ENCODE measurements at regions not wholly inside any gene's neighbourhood (a gene's known extent, or its start where the extent isn't known, plus 50 kb on each side); places are given as distances from the start of the nearest gene placed in this dataset.

- no TSS peak for BruUV-seq (replicated peaks)
- H3K36me3 Mint-ChIP-seq (ENCODE audit: insufficient read depth, unreplicated experiment): no peaks in the 10 kb centered on the region
- no peak overlapping the region for H3K4me3 Mint-ChIP-seq (ENCODE audit: unreplicated experiment)
Observed at GRCh38 chr2:107174171-107174570, 288.2 kb upstream of the ST6GAL2 start.

GRCh38 chr2:107182981-107183380 lies 297.0 kb upstream of the ST6GAL2 start:
- no peaks in the 10 kb centered on the region for H3K4me1 Mint-ChIP-seq (ENCODE audit: low read depth, unreplicated experiment)
- H3K27me3 ChIP-seq (replicated peaks; ENCODE audit: control insufficient read depth, insufficient read depth, low read length): no peaks in the 10 kb centered on the region
- no TSS peak for BruUV-seq (replicated peaks)
- no peak for DNase-seq
- no peak overlapping the region for H3K27ac Mint-ChIP-seq (ENCODE audit: unreplicated experiment)
- POLR2A ChIA-PET: no interaction called here
- no peak overlapping the region for H3K4me3 Mint-ChIP-seq (ENCODE audit: unreplicated experiment)
- H3K4me3 ChIP-seq (ENCODE audit: low read depth, low read length): no peak overlapping the region
- H3K27me3 Mint-ChIP-seq (ENCODE audit: insufficient read depth, unreplicated experiment): peaks cover 11% of the 10 kb centered on the region
- no peaks in the 10 kb centered on the region for H3K36me3 ChIP-seq (ENCODE audit: control insufficient read depth, insufficient read depth, low read length)
- intact Hi-C loops (cut with micrococcal nuclease; ENCODE audit: unreplicated experiment): no loop called here
- no peaks in the 10 kb centered on the region for H3K36me3 Mint-ChIP-seq (ENCODE audit: insufficient read depth, unreplicated experiment)
- CTCF ChIA-PET: no interaction called here
- H3K9me3 Mint-ChIP-seq (ENCODE audit: unreplicated experiment): no peaks in the 10 kb centered on the region
- no peak for TF ChIP-seq CTCF (IDR thresholded peaks at IDR 0.05; ENCODE audit: insufficient read depth in 1 of 2, low read depth in 1 of 2, low read length in 1 of 2, severe bottlenecking in 1 of 2, unreplicated experiment in 1 of 2)
- no peaks in the 10 kb centered on the region for H3K4me1 ChIP-seq
- no peaks in the 10 kb centered on the region for H3K9me3 ChIP-seq

More at GRCh38 chr2:107174171-107174570, 288.2 kb upstream of the ST6GAL2 start:
- H3K4me3 ChIP-seq (ENCODE audit: low read depth, low read length): no peak overlapping the region
- H3K4me1 Mint-ChIP-seq (ENCODE audit: low read depth, unreplicated experiment): no peaks in the 10 kb centered on the region
- no peaks in the 10 kb centered on the region for H3K9me3 ChIP-seq
- intact Hi-C loops (cut with micrococcal nuclease; ENCODE audit: unreplicated experiment): no loop called here
- H3K27me3 ChIP-seq (replicated peaks; ENCODE audit: control insufficient read depth, insufficient read depth, low read length): no peaks in the 10 kb centered on the region
- no peaks in the 10 kb centered on the region for H3K36me3 ChIP-seq (ENCODE audit: control insufficient read depth, insufficient read depth, low read length)
- no peaks in the 10 kb centered on the region for H3K4me1 ChIP-seq
- ChIA-PET POLR2A (no interaction called here), CTCF (no interaction called here)
- H3K27ac Mint-ChIP-seq (ENCODE audit: unreplicated experiment): no peak overlapping the region
- peaks cover under 1% of the 10 kb centered on the region for H3K27me3 Mint-ChIP-seq (ENCODE audit: insufficient read depth, unreplicated experiment)
- no peaks in the 10 kb centered on the region for H3K9me3 Mint-ChIP-seq (ENCODE audit: unreplicated experiment)
- TF ChIP-seq CTCF (IDR thresholded peaks at IDR 0.05; ENCODE audit: insufficient read depth in 1 of 2, low read depth in 1 of 2, low read length in 1 of 2, severe bottlenecking in 1 of 2, unreplicated experiment in 1 of 2): no peak
- DNase-seq: no peak

GRCh38 chr2:107187870-107188269 lies 301.9 kb upstream of the ST6GAL2 start:
- no peaks in the 10 kb centered on the region for H3K36me3 ChIP-seq (ENCODE audit: control insufficient read depth, insufficient read depth, low read length)
- no peaks in the 10 kb centered on the region for H3K9me3 Mint-ChIP-seq (ENCODE audit: unreplicated experiment)
- H3K27me3 ChIP-seq (replicated peaks; ENCODE audit: control insufficient read depth, insufficient read depth, low read length): no peaks in the 10 kb centered on the region
- no peaks in the 10 kb centered on the region for H3K4me1 ChIP-seq
- peaks cover 7% of the 10 kb centered on the region for H3K27me3 Mint-ChIP-seq (ENCODE audit: insufficient read depth, unreplicated experiment)
- BruUV-seq (replicated peaks): no TSS peak
- no peak overlapping the region for H3K4me3 Mint-ChIP-seq (ENCODE audit: unreplicated experiment)
- no peaks in the 10 kb centered on the region for H3K4me1 Mint-ChIP-seq (ENCODE audit: low read depth, unreplicated experiment)
- no peak overlapping the region for H3K4me3 ChIP-seq (ENCODE audit: low read depth, low read length)
- POLR2A ChIA-PET: no interaction called here
- no peak for TF ChIP-seq CTCF (IDR thresholded peaks at IDR 0.05; ENCODE audit: insufficient read depth in 1 of 2, low read depth in 1 of 2, low read length in 1 of 2, severe bottlenecking in 1 of 2, unreplicated experiment in 1 of 2)
- no peaks in the 10 kb centered on the region for H3K36me3 Mint-ChIP-seq (ENCODE audit: insufficient read depth, unreplicated experiment)
- CTCF ChIA-PET: no interaction called here
- no peaks in the 10 kb centered on the region for H3K9me3 ChIP-seq
- no peak for DNase-seq
- intact Hi-C loops (cut with micrococcal nuclease; ENCODE audit: unreplicated experiment): no loop called here
- no peak overlapping the region for H3K27ac Mint-ChIP-seq (ENCODE audit: unreplicated experiment)
